ENCODE measurements at regions not wholly inside any gene's neighbourhood (a gene's known extent, or its start where the extent isn't known, plus 50 kb on each side); places are given as distances from the start of the nearest gene placed in this dataset.

DNA sequence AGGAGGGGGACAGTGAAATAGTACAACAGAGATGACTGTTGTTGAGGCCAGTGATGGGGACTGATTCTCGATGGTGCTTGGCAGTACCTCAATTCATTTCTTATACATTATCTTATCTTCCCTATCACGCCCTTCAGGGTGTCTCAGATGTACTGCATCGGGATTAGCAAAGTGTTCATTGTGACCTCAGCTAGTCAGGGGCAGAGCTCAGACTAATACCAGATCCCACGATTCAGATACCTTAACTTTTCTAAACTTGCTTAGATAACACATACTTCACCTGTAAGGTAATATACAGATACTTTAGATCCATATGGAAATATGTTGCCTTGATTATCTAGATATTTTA lies 720.6 kb downstream of the EFNB2 start:
- H3K36me3 ChIP-seq = no peaks in the 10 kb centered on the region
- H3K4me3 ChIP-seq (ENCODE audit: low read depth, low read length) = no peak overlapping the region
- no peaks in the 10 kb centered on the region for H3K27me3 ChIP-seq (ENCODE audit: insufficient read depth, low read depth, severe bottlenecking)
- H3K9me3 ChIP-seq (ENCODE audit: severe bottlenecking) = no peaks in the 10 kb centered on the region
- DNase-seq = no peak
- no peak for TF ChIP-seq CTCF (IDR thresholded peaks at IDR 0.05; ENCODE audit: low read depth, low read length)
- H3K27ac ChIP-seq = no peak overlapping the region

GRCh38 chr13:105814219-105814901 lies 721.1 kb downstream of the EFNB2 start:
- Histone ChIP-seq H3K9me3 (ENCODE audit: severe bottlenecking) (no peaks in the 10 kb centered on the region), H3K36me3 (no peaks in the 10 kb centered on the region), H3K27me3 (ENCODE audit: insufficient read depth, low read depth, severe bottlenecking) (no peaks in the 10 kb centered on the region), H3K27ac (no peak overlapping the region), H3K4me3 (ENCODE audit: low read depth, low read length) (no peak overlapping the region)
- no peak for TF ChIP-seq CTCF (IDR thresholded peaks at IDR 0.05; ENCODE audit: low read depth, low read length)
- DNase-seq = no peak

DNA sequence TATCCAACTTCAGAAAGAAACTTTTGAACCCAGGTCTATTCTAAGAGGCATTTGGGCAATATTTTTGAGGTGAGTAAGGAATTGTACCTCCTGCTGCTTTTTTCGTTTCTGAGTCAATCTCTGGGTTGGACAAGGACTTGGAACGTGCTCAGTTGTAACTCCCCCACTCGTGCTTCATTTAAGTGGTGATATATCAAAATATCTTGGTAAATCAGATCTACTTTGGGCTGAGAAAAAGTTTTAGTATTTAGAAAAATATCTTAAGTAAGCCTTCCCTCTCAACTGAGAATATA lies 728.9 kb downstream of the EFNB2 start:
- Histone ChIP-seq H3K9me3 (ENCODE audit: severe bottlenecking) (no peaks in the 10 kb centered on the region), H3K27ac (no peak overlapping the region), H3K4me3 (ENCODE audit: low read depth, low read length) (no peak overlapping the region), H3K36me3 (no peaks in the 10 kb centered on the region), H3K27me3 (ENCODE audit: insufficient read depth, low read depth, severe bottlenecking) (no peaks in the 10 kb centered on the region)
- no peak for DNase-seq
- no peak for TF ChIP-seq CTCF (IDR thresholded peaks at IDR 0.05; ENCODE audit: low read depth, low read length)

DNA sequence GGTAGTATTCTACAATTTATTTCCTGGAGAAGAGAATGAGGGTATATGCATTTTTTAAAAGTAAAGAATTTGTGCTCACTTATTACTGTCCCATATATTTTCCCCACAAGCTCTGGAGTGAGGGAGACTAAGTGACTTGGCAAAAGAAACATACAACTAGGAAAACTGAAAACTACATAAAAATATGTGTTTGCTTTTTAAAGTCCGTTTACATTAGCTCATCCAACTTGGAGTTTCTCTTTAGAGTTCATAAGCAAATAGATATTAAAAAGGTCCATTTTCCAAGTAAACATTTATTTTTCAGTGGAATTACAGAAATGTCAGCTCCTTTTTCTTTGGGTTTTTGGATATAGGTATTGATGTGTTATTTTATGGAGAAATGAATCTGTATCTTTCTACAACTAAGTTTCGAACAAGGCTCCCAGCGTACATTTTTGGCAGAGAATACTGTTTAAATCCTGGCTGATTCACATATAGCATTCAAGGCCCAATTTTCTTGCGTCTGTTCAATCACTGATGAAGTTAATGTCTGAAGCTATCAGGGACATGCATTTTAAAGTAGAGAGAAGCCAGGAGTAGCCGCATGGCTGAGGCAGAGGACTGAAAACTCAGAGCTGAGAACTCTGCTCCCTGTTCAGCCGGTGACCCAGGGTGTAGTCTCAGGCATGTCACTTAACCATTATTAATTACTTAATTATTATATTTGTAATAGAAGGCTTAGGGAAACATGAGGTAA lies 729.4 kb downstream of the EFNB2 start:
- no peaks in the 10 kb centered on the region for H3K36me3 ChIP-seq
- TF ChIP-seq CTCF (IDR thresholded peaks at IDR 0.05; ENCODE audit: low read depth, low read length) = no peak

DNA sequence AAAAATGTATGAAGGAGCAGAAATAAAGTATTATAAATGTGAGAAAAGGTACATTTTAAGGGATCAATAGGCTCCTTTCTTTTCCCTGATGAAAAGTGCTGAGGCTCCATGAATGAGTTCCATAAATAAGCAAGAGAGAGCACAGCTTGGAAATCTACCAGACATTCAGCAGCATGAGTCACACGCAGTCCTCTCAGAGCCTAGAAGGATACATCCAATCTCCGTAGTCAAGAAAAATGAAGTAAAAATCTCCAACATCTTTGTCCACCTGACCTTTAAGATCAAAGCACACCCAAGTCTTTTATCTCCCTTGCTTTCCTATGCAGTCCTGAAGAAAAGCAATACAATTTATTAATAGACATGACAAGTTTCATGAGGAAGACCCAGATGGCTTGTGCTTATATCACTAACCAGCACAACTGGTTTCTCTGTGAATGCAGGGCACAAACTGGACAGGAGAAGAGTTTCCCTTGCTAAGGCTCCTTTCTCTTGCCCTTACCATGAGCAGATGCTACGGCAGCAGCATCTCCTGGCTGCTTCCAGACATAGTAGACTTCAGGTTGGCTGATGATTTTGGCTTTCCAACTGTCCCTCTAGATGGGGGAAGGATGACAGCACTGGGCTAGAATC lies 730.8 kb downstream of the EFNB2 start:
- no peaks in the 10 kb centered on the region for H3K9me3 ChIP-seq (ENCODE audit: severe bottlenecking)
- TF ChIP-seq CTCF (IDR thresholded peaks at IDR 0.05; ENCODE audit: low read depth, low read length) = no peak
- no peak overlapping the region for H3K4me3 ChIP-seq (ENCODE audit: low read depth, low read length)
- H3K36me3 ChIP-seq = no peaks in the 10 kb centered on the region
- no peaks in the 10 kb centered on the region for H3K27me3 ChIP-seq (ENCODE audit: insufficient read depth, low read depth, severe bottlenecking)
- DNase-seq = no peak
- H3K27ac ChIP-seq = no peak overlapping the region

More for the DNA sequence above, 729.4 kb downstream of the EFNB2 start:
- no peaks in the 10 kb centered on the region for H3K27me3 ChIP-seq (ENCODE audit: insufficient read depth, low read depth, severe bottlenecking)
- H3K27ac ChIP-seq = no peak overlapping the region
- no peak overlapping the region for H3K4me3 ChIP-seq (ENCODE audit: low read depth, low read length)
- H3K9me3 ChIP-seq (ENCODE audit: severe bottlenecking) = no peaks in the 10 kb centered on the region
- DNase-seq = no peak
